Mesothelial cell of epicardium (in vitro differentiated cells): ENCODE measurements at regions not wholly inside any gene's neighbourhood (a gene's known extent, or its start where the extent isn't known, plus 50 kb on each side); places are given as distances from the start of the nearest gene placed in this dataset.
A peak's percentile ranks its signal among the peaks of the same experiment; 100 is the strongest.

Experiments
- DNase-seq, 2 experiments: peaks; one replicate each; pipeline ENCODE4 v3.0.0; 2021; ENCODE audit warnings: low spot score in 2 of 2; ENCODE audit not compliant: unreplicated experiment in 2 of 2
- H3K27ac Mint-ChIP-seq: 2 replicates; pipeline ENCODE4 v1.8.0; 2021; ENCODE audit warnings: mixed read lengths
- H3K27me3 Mint-ChIP-seq: 2 replicates; pipeline ENCODE4 v1.8.0; 2021; ENCODE audit warnings: low read depth, mixed read lengths
- H3K36me3 Mint-ChIP-seq: 2 replicates; pipeline ENCODE4 v1.8.0; 2021; ENCODE audit warnings: mixed read lengths
- H3K4me1 Mint-ChIP-seq: 2 replicates; pipeline ENCODE4 v1.8.0; 2021; ENCODE audit warnings: mixed read lengths
- H3K4me3 Mint-ChIP-seq: 2 replicates; pipeline ENCODE4 v1.8.0; 2021; ENCODE audit warnings: mild to moderate bottlenecking, moderate library complexity, mixed read lengths
- H3K9me3 Mint-ChIP-seq: 2 replicates; pipeline ENCODE4 v1.8.0; 2021; ENCODE audit warnings: mixed read lengths
- CTCF ChIP-seq: fragments of 200-600 bp; sonication (generic); IDR thresholded peaks from one replicate; pipeline ENCODE4 v1.5.0; 2021; ENCODE audit warnings: antibody characterized with exemption; ENCODE audit not compliant: unreplicated experiment

GRCh38 chr13:47147812-47148119, 250.9 kb upstream of the HTR2A start:
- H3K27ac Mint-ChIP-seq = no peak overlapping the region

GRCh38 chr13:47146991-47147811, 250.3 kb upstream of the HTR2A start:
- no peak for DNase-seq
- peaks cover 2% of the 10 kb centered on the region for H3K36me3 Mint-ChIP-seq
- peaks cover 49% of the 10 kb centered on the region for H3K4me1 Mint-ChIP-seq
- no peak overlapping the region for H3K4me3 Mint-ChIP-seq
- peak overlapping the region; percentile 70 for H3K27ac Mint-ChIP-seq
- no peak for TF ChIP-seq CTCF
- no peaks in the 10 kb centered on the region for H3K27me3 Mint-ChIP-seq
- peaks cover 5% of the 10 kb centered on the region for H3K9me3 Mint-ChIP-seq

More at GRCh38 chr13:47147812-47148119, 250.9 kb upstream of the HTR2A start:
- peaks cover 7% of the 10 kb centered on the region for H3K9me3 Mint-ChIP-seq
- no peak for TF ChIP-seq CTCF
- peaks cover 46% of the 10 kb centered on the region for H3K4me1 Mint-ChIP-seq
- H3K36me3 Mint-ChIP-seq = peaks cover 2% of the 10 kb centered on the region
- no peak overlapping the region for H3K4me3 Mint-ChIP-seq
- no peaks in the 10 kb centered on the region for H3K27me3 Mint-ChIP-seq
- no peak for DNase-seq

- no peak for TF ChIP-seq CTCF
- no peak for DNase-seq
- Mint-ChIP-seq H3K36me3 (peaks cover 2% of the 10 kb centered on the region), H3K9me3 (peaks cover 3% of the 10 kb centered on the region), H3K4me1 (peaks cover 56% of the 10 kb centered on the region), H3K4me3 (no peak overlapping the region), H3K27me3 (no peaks in the 10 kb centered on the region), H3K27ac (no peak overlapping the region)
Measured at GRCh38 chr13:47146136-47146535, 249.3 kb upstream of the HTR2A start.

GRCh38 chr13:47144782-47145181, 247.9 kb upstream of the HTR2A start:
- TF ChIP-seq CTCF = no peak
- Mint-ChIP-seq H3K27me3 (no peaks in the 10 kb centered on the region), H3K36me3 (no peaks in the 10 kb centered on the region), H3K4me3 (no peak overlapping the region), H3K9me3 (no peaks in the 10 kb centered on the region), H3K27ac (no peak overlapping the region), H3K4me1 (peaks cover 56% of the 10 kb centered on the region)
- no peak for DNase-seq

DNA sequence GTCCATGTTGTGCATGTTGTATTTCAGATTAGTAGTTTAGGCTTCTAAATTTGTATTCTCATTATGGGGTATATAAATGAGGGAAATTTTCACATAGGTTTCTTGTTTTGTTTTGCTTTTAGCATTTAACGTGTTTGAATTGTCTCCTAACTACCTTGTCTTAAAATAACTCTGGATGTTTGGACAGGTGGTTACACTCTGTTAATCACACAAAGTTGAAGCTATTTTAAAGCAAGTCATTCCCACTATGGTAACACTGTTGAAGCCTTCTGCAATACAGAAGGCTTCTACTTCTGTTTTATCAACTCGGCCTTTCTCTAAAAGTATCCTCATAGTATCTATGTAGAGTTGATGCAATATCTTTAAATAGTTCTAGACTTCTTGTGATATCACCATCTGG, 245.3 kb upstream of the HTR2A start:
- Mint-ChIP-seq H3K9me3 (peaks cover 6% of the 10 kb centered on the region), H3K27me3 (no peaks in the 10 kb centered on the region), H3K27ac (no peak overlapping the region), H3K4me3 (no peak overlapping the region), H3K36me3 (no peaks in the 10 kb centered on the region), H3K4me1 (peaks cover 34% of the 10 kb centered on the region)
- no peak for TF ChIP-seq CTCF
- DNase-seq = no peak
